Activated CD8-positive, alpha-beta T cell treated with anti-CD3 and anti-CD28 coated beads for 36 hours (primary cell): ENCODE measurements at regions not wholly inside any gene's neighbourhood (a gene's known extent, or its start where the extent isn't known, plus 50 kb on each side); places are given as distances from the start of the nearest gene placed in this dataset.

Source experiments
- ATAC-seq: fragments of 200-7000 bp; cut with Tn5 transposase; one replicate; pipeline ENCODE4 v1.10.0; 2021; ENCODE audit warnings: mild to moderate bottlenecking, moderate library complexity
- CTCF ChIA-PET: fragments of 350-600 bp; sonication (Branson Sonifier 250); formaldehyde crosslinking; loops from one replicate; lab custom pipeline; 2021; ENCODE audit warnings: antibody characterized with exemption; lab: Charles Lee
- POLR2A ChIA-PET: fragments of 350-600 bp; sonication (Branson Sonifier 250); formaldehyde crosslinking; loops from one replicate; lab custom pipeline; 2021; ENCODE audit warnings: antibody characterized with exemption; lab: Charles Lee
- DNase-seq: peaks from one replicate; pipeline ENCODE4 v3.0.0-alpha.2; 2020
- H3K27ac Mint-ChIP-seq: one replicate; pipeline ENCODE4 v1.8.0; 2021; ENCODE audit warnings: mild to moderate bottlenecking, mixed read lengths
- H3K27me3 Mint-ChIP-seq: one replicate; pipeline ENCODE4 v1.8.0; 2021; ENCODE audit warnings: mixed read lengths
- H3K36me3 Mint-ChIP-seq: one replicate; pipeline ENCODE4 v1.8.0; 2021; ENCODE audit warnings: low read depth, mixed read lengths
- H3K4me1 Mint-ChIP-seq: one replicate; pipeline ENCODE4 v1.8.0; 2021; ENCODE audit warnings: low read depth, mixed read lengths
- H3K4me3 Mint-ChIP-seq: one replicate; pipeline ENCODE4 v1.8.0; 2021; ENCODE audit warnings: mild to moderate bottlenecking, moderate library complexity, mixed read lengths
- H3K9me3 Mint-ChIP-seq: one replicate; pipeline ENCODE4 v1.8.0; 2021; ENCODE audit warnings: mixed read lengths
- CTCF ChIP-seq: fragments of 200-600 bp; IDR thresholded peaks from one replicate; pipeline ENCODE4 v1.8.0; 2022; ENCODE audit warnings: antibody characterized with exemption, mild to moderate bottlenecking
- intact Hi-C: fragments of 100-400 bp; cut with micrococcal nuclease; formaldehyde crosslinking; loops from one replicate; pipeline ENCODE4 v1.10.0; 2022

- no peak for DNase-seq
- Mint-ChIP-seq H3K9me3 (no peaks in the 10 kb centered on the region), H3K27ac (no peak overlapping the region), H3K4me3 (no peak overlapping the region), H3K36me3 (no peaks in the 10 kb centered on the region), H3K27me3 (no peaks in the 10 kb centered on the region), H3K4me1 (no peaks in the 10 kb centered on the region)
- ChIA-PET POLR2A (no interaction called here), CTCF (no interaction called here)
- intact Hi-C loops: no loop called here
- TF ChIP-seq CTCF: no peak
- ATAC-seq: no peak
These were observed 130.4 kb upstream of the CCDC28A start for GRCh38 chr6:138643210-138643609.

- Mint-ChIP-seq H3K27me3 (no peaks in the 10 kb centered on the region), H3K9me3 (no peaks in the 10 kb centered on the region), H3K4me3 (no peak overlapping the region), H3K36me3 (no peaks in the 10 kb centered on the region), H3K27ac (no peak overlapping the region), H3K4me1 (no peaks in the 10 kb centered on the region)
- ChIA-PET POLR2A (no interaction called here), CTCF (interaction anchor here (1.1 kb wide), 1 partner anchor 56 kb away, joined by 3 read pairs; no protein-coding TSS in a partner anchor)
- no peak for TF ChIP-seq CTCF
- no peak for ATAC-seq
- no peak for DNase-seq
- intact Hi-C loops: no loop called here
These were observed 127.5 kb upstream of the CCDC28A start for GRCh38 chr6:138645976-138646640.

- ChIA-PET CTCF (interaction anchor here (1.1 to 1.6 kb wide), 2 partner anchors 22 to 57 kb away, joined by 3 read pairs; no protein-coding TSS in a partner anchor), POLR2A (no interaction called here)
- H3K27ac Mint-ChIP-seq: no peak overlapping the region
- H3K27me3 Mint-ChIP-seq: peaks cover 4% of the 10 kb centered on the region
- intact Hi-C loops: no loop called here
- H3K9me3 Mint-ChIP-seq: no peaks in the 10 kb centered on the region
- H3K4me1 Mint-ChIP-seq: no peaks in the 10 kb centered on the region
- H3K4me3 Mint-ChIP-seq: no peak overlapping the region
- H3K36me3 Mint-ChIP-seq: no peaks in the 10 kb centered on the region
- ATAC-seq: no peak
- no peak for TF ChIP-seq CTCF
- DNase-seq: no peak
These were observed 126.6 kb upstream of the CCDC28A start for GRCh38 chr6:138647006-138647405.

- Mint-ChIP-seq H3K4me3 (no peak overlapping the region), H3K27ac (no peak overlapping the region), H3K27me3 (peaks cover 11% of the 10 kb centered on the region), H3K4me1 (no peaks in the 10 kb centered on the region), H3K9me3 (no peaks in the 10 kb centered on the region), H3K36me3 (no peaks in the 10 kb centered on the region)
- POLR2A ChIA-PET: no interaction called here
- DNase-seq (no peak), ATAC-seq (no peak)
- no peak for TF ChIP-seq CTCF
- CTCF ChIA-PET: interaction anchor here (1.6 kb wide), 1 partner anchor 21 kb away, joined by 3 read pairs; no protein-coding TSS in a partner anchor
- intact Hi-C loops: no loop called here
These were observed 125.4 kb upstream of the CCDC28A start for GRCh38 chr6:138648127-138648526.

- H3K4me3 Mint-ChIP-seq: no peak overlapping the region
These were observed 122.1 kb upstream of the CCDC28A start for GRCh38 chr6:138651491-138651890.

More at GRCh38 chr6:138651491-138651890, 122.1 kb upstream of the CCDC28A start:
- no peak for DNase-seq
- Mint-ChIP-seq H3K27me3 (peaks cover 18% of the 10 kb centered on the region), H3K36me3 (no peaks in the 10 kb centered on the region), H3K4me1 (peaks cover 16% of the 10 kb centered on the region), H3K27ac (no peak overlapping the region), H3K9me3 (no peaks in the 10 kb centered on the region)
- no peak for ATAC-seq
- CTCF ChIA-PET: interaction anchor here (0.9 to 1.6 kb wide), 3 partner anchors 11 to 61 kb away, joined by 3 to 5 read pairs (median 4); no protein-coding TSS in a partner anchor
- intact Hi-C loops: no loop called here
- TF ChIP-seq CTCF: no peak
- POLR2A ChIA-PET: no interaction called here
